H1 (cell line): ENCODE measurements at regions not wholly inside any gene's neighbourhood (a gene's known extent, or its start where the extent isn't known, plus 50 kb on each side); places are given as distances from the start of the nearest gene placed in this dataset.

ENCODE experiments used
- CTCF ChIA-PET: fragments of 300-600 bp; sonication (Branson Sonifier 250); formaldehyde crosslinking; loops from one replicate; lab custom pipeline; 2021; ENCODE audit not compliant: partially characterized antibody; lab: Charles Lee
- POLR2A ChIA-PET: fragments of 300-600 bp; sonication (Branson Sonifier 250); formaldehyde crosslinking; loops from one replicate; lab custom pipeline; 2021; ENCODE audit warnings: inconsistent platforms; ENCODE audit not compliant: partially characterized antibody; lab: Charles Lee
- DNase-seq, 2 experiments: peaks; one replicate each; pipeline versions ENCODE4 v3.0.0 to v3.0.0-alpha.2; 2010 to 2022; ENCODE audit warnings: low spot score in 2 of 2, low read depth in 1 of 2, mixed read lengths in 1 of 2
- FAIRE-seq: peaks from 2 replicates; lab custom pipeline; 2011; peaks lifted over from hg19 to GRCh38; lab: Jason Lieb, UNC
- H2AFZ ChIP-seq: 2 replicates; pipeline ENCODE4 v1.8.1; 2012; ENCODE audit warnings: low read length, inconsistent platforms
- H2AK5ac ChIP-seq: 2 replicates; pipeline ENCODE4 v1.6.1; 2013; ENCODE audit warnings: low read depth, low read length
- H2BK120ac ChIP-seq: replicated peaks from 2 replicates; pipeline ENCODE3; 2013; ENCODE audit warnings: low read depth, low read length, inconsistent platforms
- H2BK12ac ChIP-seq: 2 replicates; pipeline ENCODE4 v1.6.1; 2013; ENCODE audit warnings: low read depth, low read length
- H2BK15ac ChIP-seq: 2 replicates; pipeline ENCODE4 v1.6.1; 2013; ENCODE audit warnings: low read length
- H2BK20ac ChIP-seq: 2 replicates; pipeline ENCODE4 v1.6.1; 2013; ENCODE audit warnings: low read length
- H2BK5ac ChIP-seq: 2 replicates; pipeline ENCODE4 v1.6.1; 2013; ENCODE audit warnings: low read depth, low read length
- H3K14ac ChIP-seq: 2 replicates; pipeline ENCODE4 v1.6.1; 2013; ENCODE audit warnings: inconsistent platforms; ENCODE audit not compliant: insufficient read length
- H3K18ac ChIP-seq: 2 replicates; pipeline ENCODE4 v1.6.1; 2013; ENCODE audit warnings: low read length; ENCODE audit errors: extremely low read depth
- H3K23ac ChIP-seq: 2 replicates; pipeline ENCODE4 v1.6.1; 2013; ENCODE audit warnings: inconsistent platforms; ENCODE audit not compliant: insufficient read length
- H3K23me2 ChIP-seq: 2 replicates; pipeline ENCODE4 v1.6.1; 2013; ENCODE audit warnings: low read depth, low read length
- H3K27ac ChIP-seq: 2 replicates; pipeline ENCODE4 v1.6.1; 2011; ENCODE audit warnings: low read depth, low read length, inconsistent platforms
- H3K27me3 ChIP-seq, 4 experiments: replicated peaks in 1 of 4; 1 replicate in 1 of 4; 2 replicates in 3 of 4; pipeline versions ENCODE4 v1.6.1 to v1.8.1; 2011 to 2013; ENCODE audit warnings: low read length in 3 of 4, mild to moderate bottlenecking in 3 of 4, inconsistent platforms in 2 of 4, mixed read lengths in 2 of 4, moderate library complexity in 1 of 4; ENCODE audit not compliant: control insufficient read depth in 3 of 4, insufficient read depth in 3 of 4; ENCODE audit errors: extremely low read depth in 1 of 4
- H3K36me3 ChIP-seq, 4 experiments: 2 replicates each; pipeline versions ENCODE4 v1.6.1 to v1.8.1; 2011 to 2013; ENCODE audit warnings: mild to moderate bottlenecking in 4 of 4, low read length in 3 of 4, moderate library complexity in 2 of 4, control low read depth in 1 of 4, inconsistent platforms in 1 of 4; ENCODE audit not compliant: insufficient read depth in 4 of 4, control insufficient read depth in 2 of 4
- H3K4ac ChIP-seq: replicated peaks from 2 replicates; pipeline ENCODE3; 2013; ENCODE audit warnings: low read length, low read depth, mixed read lengths, inconsistent platforms; ENCODE audit not compliant: insufficient read length
- H3K4me1 ChIP-seq, 4 experiments: replicated peaks in 1 of 4; 1 replicate in 1 of 4; 2 replicates in 3 of 4; pipeline versions ENCODE4 v1.6.1 to v1.8.1; 2011 to 2013; ENCODE audit warnings: low read length in 3 of 4, inconsistent platforms in 2 of 4, mixed read lengths in 1 of 4; ENCODE audit not compliant: insufficient read depth in 4 of 4, control insufficient read depth in 3 of 4
- H3K4me2 ChIP-seq, 2 experiments: 2 replicates each; pipeline versions ENCODE4 v1.6.1 to v1.8.1; 2011 to 2013; ENCODE audit warnings: low read depth in 2 of 2, low read length in 2 of 2, control low read depth in 1 of 2, inconsistent platforms in 1 of 2, mild to moderate bottlenecking in 1 of 2; ENCODE audit not compliant: insufficient read depth in 1 of 2
- H3K4me3 ChIP-seq, 4 experiments: fragments of 200-600, 300-600 bp in 1 of 4; sonication (generic), shearing (Covaris generic), sonication (Bioruptor Twin) in 1 of 4; 2 replicates each; pipeline versions ENCODE4 v1.5.1 to v1.8.1; 2011 to 2016; ENCODE audit warnings: low read length in 4 of 4, low read depth in 3 of 4, control low read depth in 2 of 4, inconsistent platforms in 2 of 4, mild to moderate bottlenecking in 2 of 4, mixed read lengths in 1 of 4, moderate library complexity in 1 of 4; ENCODE audit not compliant: insufficient read depth in 2 of 4; ENCODE audit errors: extremely low read depth in 1 of 4
- H3K56ac ChIP-seq: replicated peaks from 2 replicates; pipeline ENCODE3; 2013; ENCODE audit warnings: low read depth, mild to moderate bottlenecking, mixed read lengths, low read length, inconsistent platforms; ENCODE audit not compliant: insufficient read length
- H3K79me1 ChIP-seq: 2 replicates; pipeline ENCODE4 v1.6.1; 2013; ENCODE audit warnings: low read depth, low read length, control low read depth
- H3K79me2 ChIP-seq, 2 experiments: 2 replicates each; pipeline versions ENCODE4 v1.6.1 to v1.8.1; 2012 to 2013; ENCODE audit warnings: low read length in 2 of 2, mild to moderate bottlenecking in 2 of 2, inconsistent platforms in 1 of 2; ENCODE audit not compliant: insufficient read depth in 2 of 2, control insufficient read depth in 1 of 2
- H3K9ac ChIP-seq, 4 experiments: replicated peaks in 1 of 4; 1 replicate in 1 of 4; 2 replicates in 3 of 4; pipeline versions ENCODE4 v1.6.1 to v1.8.1; 2011 to 2013; ENCODE audit warnings: low read depth in 3 of 4, low read length in 3 of 4, control low read depth in 2 of 4, mild to moderate bottlenecking in 2 of 4, moderate library complexity in 2 of 4, inconsistent platforms in 1 of 4; ENCODE audit errors: extremely low read depth in 1 of 4
- H3K9me3 ChIP-seq, 2 experiments: 2 replicates each; pipeline versions ENCODE4 v1.6.1 to v1.8.1; 2012 to 2013; ENCODE audit warnings: mild to moderate bottlenecking in 2 of 2, moderate library complexity in 2 of 2, control low read depth in 1 of 2, inconsistent platforms in 1 of 2, low read depth in 1 of 2, low read length in 1 of 2, mixed read lengths in 1 of 2; ENCODE audit not compliant: insufficient read depth in 2 of 2
- H4K20me1 ChIP-seq, 2 experiments: replicated peaks in 1 of 2; 2 replicates each; pipeline versions ENCODE3 to v1.8.1; 2011 to 2013; ENCODE audit warnings: inconsistent platforms in 2 of 2, low read length in 2 of 2, mild to moderate bottlenecking in 1 of 2; ENCODE audit not compliant: insufficient read depth in 2 of 2, control insufficient read depth in 1 of 2
- H4K5ac ChIP-seq: 2 replicates; pipeline ENCODE4 v1.6.1; 2013; ENCODE audit warnings: low read length, low read depth, mixed read lengths, inconsistent platforms; ENCODE audit not compliant: insufficient read length
- H4K8ac ChIP-seq: 2 replicates; pipeline ENCODE4 v1.8.0; 2013; ENCODE audit warnings: mild to moderate bottlenecking, moderate library complexity, low read length, inconsistent platforms; ENCODE audit not compliant: insufficient read depth; ENCODE audit errors: extremely low read depth
- H4K91ac ChIP-seq: replicated peaks from 2 replicates; pipeline ENCODE3; 2013; ENCODE audit warnings: low read length, mixed read lengths, inconsistent platforms; ENCODE audit not compliant: insufficient read length
- BRCA1 ChIP-seq: IDR thresholded peaks from 2 replicates; pipeline ENCODE4 v1.6.1; 2012; ENCODE audit warnings: low read depth, low read length, improper control_type of control experiment
- TCF12 ChIP-seq: IDR thresholded peaks from 2 replicates; pipeline ENCODE4 v1.6.1; 2011; ENCODE audit warnings: low read depth, mild to moderate bottlenecking, low read length
- whole genome bisulfite sequencing, 2 experiments: shearing (Covaris generic) in 1 of 2; methylation state at CpG; one replicate each; pipeline versions ENCODE4 v1.1.6 to v1.1.7; 2013 to 2015; ENCODE audit warnings: low lambda C conversion rate in 2 of 2, mixed read lengths in 2 of 2, inconsistent platforms in 1 of 2, low coverage in 1 of 2, missing lambda C conversion rate in 1 of 2; ENCODE audit not compliant: insufficient replicate concordance in 2 of 2, insufficient coverage in 1 of 2, insufficient read length in 1 of 2; ENCODE audit errors: extremely low coverage in 1 of 2, missing lambda C conversion rate in 1 of 2; 5-methylcytosine and 5-hydroxymethylcytosine counted together

GRCh38 chr7:125061776-125062397 lies 132.3 kb upstream of the POT1 start:
- H4K91ac ChIP-seq = no peak overlapping the region
- no peak overlapping the region for H3K4me3 ChIP-seq
- no peak overlapping the region for H2BK5ac ChIP-seq
- no peak overlapping the region for H4K8ac ChIP-seq
- no peak overlapping the region for H3K4me2 ChIP-seq
- H3K4ac ChIP-seq = no peak overlapping the region
- DNase-seq = no peak
- ChIA-PET CTCF (interaction anchor here (0.8 to 1.9 kb wide), 5 partner anchors 8 to 255 kb away, joined by 3 to 7 read pairs (median 3); no protein-coding TSS in a partner anchor), POLR2A (no interaction called here)
- H3K23ac ChIP-seq = no peak overlapping the region
- no peaks in the 10 kb centered on the region for H3K23me2 ChIP-seq
- H3K18ac ChIP-seq = no peak overlapping the region
- H3K79me1 ChIP-seq = no peaks in the 10 kb centered on the region
- H3K4me1 ChIP-seq = no peaks in the 10 kb centered on the region
- H3K9ac ChIP-seq = no peak overlapping the region
- H2BK120ac ChIP-seq = no peak overlapping the region
- no peaks in the 10 kb centered on the region for H3K27me3 ChIP-seq
- H2BK15ac ChIP-seq = no peak overlapping the region
- H3K9me3 ChIP-seq = no peaks in the 10 kb centered on the region
- no peaks in the 10 kb centered on the region for H3K79me2 ChIP-seq
- H3K14ac ChIP-seq = no peak overlapping the region
- no peak overlapping the region for H3K56ac ChIP-seq
- H4K5ac ChIP-seq = no peak overlapping the region
- H2AK5ac ChIP-seq = no peak overlapping the region
- no peak for TF ChIP-seq BRCA1
- TF ChIP-seq TCF12 = no peak
- WGBS, 2 experiments = 87% methylated on average over 2 of the region's 2 CpGs; no CpG with 5 or more reads in 1 of the 2 experiments
- FAIRE-seq = no peak
- H4K20me1 ChIP-seq = no peaks in the 10 kb centered on the region
- H3K27ac ChIP-seq = no peak overlapping the region
- no peak overlapping the region for H2BK20ac ChIP-seq
- no peak overlapping the region for H2BK12ac ChIP-seq
- no peak overlapping the region for H2AFZ ChIP-seq
- no peaks in the 10 kb centered on the region for H3K36me3 ChIP-seq
